Coronary artery (tissue), 2 donors: ENCODE measurements at regions not wholly inside any gene's neighbourhood (a gene's known extent, or its start where the extent isn't known, plus 50 kb on each side); places are given as distances from the start of the nearest gene placed in this dataset.

Experiments
- DNase-seq: peaks from one replicate; pipeline ENCODE4 v3.0.0-alpha.2; 2017; ENCODE audit warnings: low spot score
- H3K27ac ChIP-seq, 2 donors: fragments of 200-600 bp; sonication (generic); one replicate each; pipeline ENCODE4 v1.5.1; 2016 to 2019
- H3K4me3 ChIP-seq: fragments of 200-600 bp; sonication (generic); 2 replicates; pipeline ENCODE4 v1.5.1; 2016; ENCODE audit warnings: mild to moderate bottlenecking, moderate library complexity
- TF ChIP-seq, protein P1 (sequence below): fragments of 200-600 bp; sonication (generic); IDR thresholded peaks from one replicate; pipeline ENCODE4 v1.5.1; 2019; ENCODE audit warnings: antibody characterized with exemption

DNA sequence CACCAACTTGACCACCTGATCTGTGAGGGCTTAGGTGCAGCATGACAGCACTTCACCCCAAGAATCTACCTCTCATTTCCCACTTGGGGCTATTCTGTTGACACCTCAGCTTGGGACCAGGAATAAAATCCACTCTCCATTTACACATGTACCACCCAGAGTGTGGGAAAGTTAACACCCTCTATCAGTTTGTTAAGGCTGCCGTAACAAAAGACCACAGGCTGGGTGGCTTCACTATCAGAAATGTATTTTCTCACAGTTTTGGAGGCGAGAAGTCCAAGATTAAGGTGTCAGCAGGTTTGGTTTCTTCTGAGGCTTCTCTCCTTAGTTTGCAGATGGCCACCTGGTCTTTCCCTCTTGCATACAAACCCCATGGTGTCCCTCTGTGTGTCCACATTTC lies 277.7 kb upstream of the ERBB4 start:
- TF ChIP-seq, protein P1, sequence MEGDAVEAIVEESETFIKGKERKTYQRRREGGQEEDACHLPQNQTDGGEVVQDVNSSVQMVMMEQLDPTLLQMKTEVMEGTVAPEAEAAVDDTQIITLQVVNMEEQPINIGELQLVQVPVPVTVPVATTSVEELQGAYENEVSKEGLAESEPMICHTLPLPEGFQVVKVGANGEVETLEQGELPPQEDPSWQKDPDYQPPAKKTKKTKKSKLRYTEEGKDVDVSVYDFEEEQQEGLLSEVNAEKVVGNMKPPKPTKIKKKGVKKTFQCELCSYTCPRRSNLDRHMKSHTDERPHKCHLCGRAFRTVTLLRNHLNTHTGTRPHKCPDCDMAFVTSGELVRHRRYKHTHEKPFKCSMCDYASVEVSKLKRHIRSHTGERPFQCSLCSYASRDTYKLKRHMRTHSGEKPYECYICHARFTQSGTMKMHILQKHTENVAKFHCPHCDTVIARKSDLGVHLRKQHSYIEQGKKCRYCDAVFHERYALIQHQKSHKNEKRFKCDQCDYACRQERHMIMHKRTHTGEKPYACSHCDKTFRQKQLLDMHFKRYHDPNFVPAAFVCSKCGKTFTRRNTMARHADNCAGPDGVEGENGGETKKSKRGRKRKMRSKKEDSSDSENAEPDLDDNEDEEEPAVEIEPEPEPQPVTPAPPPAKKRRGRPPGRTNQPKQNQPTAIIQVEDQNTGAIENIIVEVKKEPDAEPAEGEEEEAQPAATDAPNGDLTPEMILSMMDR = no peak
- Histone ChIP-seq H3K4me3 (no peak overlapping the region), H3K27ac (no peak overlapping the region)
- no peak for DNase-seq

DNA sequence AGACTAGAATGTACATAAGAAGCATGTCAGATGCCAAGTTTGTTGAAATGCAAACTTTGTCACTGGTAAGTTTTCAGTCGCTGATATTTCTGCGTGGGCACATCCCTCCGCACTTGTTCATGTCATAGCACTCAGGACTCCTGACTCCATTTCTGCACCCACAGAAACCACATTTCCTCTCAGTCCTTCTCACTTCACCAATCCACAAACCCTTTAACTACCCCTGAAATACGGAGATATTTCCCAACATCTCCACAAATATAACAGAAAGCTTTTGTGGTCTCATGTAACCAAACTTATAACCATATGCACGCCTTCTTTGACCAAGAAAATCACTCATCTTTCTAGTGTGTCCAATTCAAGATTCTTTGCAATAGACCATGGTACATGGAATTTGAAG lies 276.9 kb upstream of the ERBB4 start:
- TF ChIP-seq, protein P1 = no peak
- H3K4me3 ChIP-seq = no peak overlapping the region
- no peak for DNase-seq
- no peak overlapping the region for H3K27ac ChIP-seq

- Histone ChIP-seq H3K27ac (no peak overlapping the region), H3K4me3 (no peak overlapping the region)
- no peak for DNase-seq
- TF ChIP-seq, protein P1 = no peak
Observed at GRCh38 chr2:212814941-212815340, 276.3 kb upstream of the ERBB4 start.

GRCh38 chr2:212811921-212812320 lies 273.3 kb upstream of the ERBB4 start:
- no peak for DNase-seq
- no peak overlapping the region for H3K4me3 ChIP-seq
- TF ChIP-seq, protein P1 = no peak
- H3K27ac ChIP-seq = no peak overlapping the region

DNA sequence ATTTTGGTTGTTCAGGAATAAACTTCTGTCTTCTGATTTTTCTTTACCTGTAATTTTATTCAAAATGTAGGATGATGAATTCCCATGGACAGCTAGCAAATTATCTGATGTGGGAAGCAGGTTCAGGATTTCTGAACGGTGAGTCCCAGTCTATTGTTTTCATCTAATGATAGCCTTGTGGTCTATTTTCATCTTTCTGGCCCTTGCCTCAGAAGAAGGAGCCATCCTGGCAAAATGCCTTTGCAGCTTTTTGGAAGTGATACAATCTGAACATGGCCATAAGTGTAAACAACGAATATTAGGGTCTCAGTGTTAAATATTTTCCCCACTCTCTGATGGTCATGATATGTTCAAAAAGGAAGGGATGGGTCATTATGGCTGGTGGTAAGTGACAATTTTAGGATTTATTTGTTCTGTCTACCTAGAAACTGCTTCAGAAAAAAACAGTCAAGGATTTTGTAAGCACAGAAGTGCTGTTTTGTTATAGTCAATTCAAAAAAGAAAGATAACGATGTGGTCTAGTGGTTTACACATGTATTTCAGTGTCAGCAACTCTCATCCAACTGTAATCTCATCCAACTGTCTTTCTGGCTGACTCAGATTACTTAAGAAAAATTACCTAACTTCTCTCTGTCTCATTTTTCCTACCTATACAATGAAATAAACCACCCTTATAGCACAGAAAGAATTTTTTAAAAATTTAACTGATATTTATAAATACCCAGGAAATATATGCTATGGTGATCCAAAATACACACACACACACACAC lies 272.6 kb upstream of the ERBB4 start:
- Histone ChIP-seq H3K27ac (no peak overlapping the region), H3K4me3 (no peak overlapping the region)
- no peak for DNase-seq
- TF ChIP-seq, protein P1 = no peak

GRCh38 chr2:212797484-212798205 lies 259.0 kb upstream of the ERBB4 start:
- TF ChIP-seq, protein P1 = no peak
- Histone ChIP-seq H3K27ac (no peak overlapping the region), H3K4me3 (no peak overlapping the region)
- DNase-seq = no peak

GRCh38 chr2:212794471-212794870 lies 255.9 kb upstream of the ERBB4 start:
- DNase-seq = no peak
- Histone ChIP-seq H3K27ac (no peak overlapping the region), H3K4me3 (no peak overlapping the region)
- TF ChIP-seq, protein P1 = no peak
